ENCODE measurements at regions not wholly inside any gene's neighbourhood (a gene's known extent, or its start where the extent isn't known, plus 50 kb on each side); places are given as distances from the start of the nearest gene placed in this dataset.

- TF ChIP-seq CTCF (IDR thresholded peaks at IDR 0.05; ENCODE audit: poor library complexity) (no peak), EZH2 (IDR thresholded peaks at IDR 0.05; ENCODE audit: borderline replicate concordance) (no peak)
Measured at GRCh38 chr2:104749856-104750460, 104.0 kb upstream of the POU3F3 start.
